Activated T-cell treated with anti-CD3 and anti-CD28 coated beads, Interleukin-2, amount 50 U/mL, for 4 hours (primary cell): ENCODE measurements at regions not wholly inside any gene's neighbourhood (a gene's known extent, or its start where the extent isn't known, plus 50 kb on each side); places are given as distances from the start of the nearest gene placed in this dataset.

Experiments
- ATAC-seq, 2 donors: fragments of 200-7000 bp; cut with Tn5 transposase; one replicate each; pipeline ENCODE4 v1.10.0; 2021
- DNase-seq: peaks from one replicate; pipeline ENCODE4 v3.0.0-alpha.2; 2020
- H3K27me3 Mint-ChIP-seq: one replicate; pipeline ENCODE4 v1.8.0; 2021; ENCODE audit warnings: low read depth, mixed read lengths
- H3K36me3 Mint-ChIP-seq: one replicate; pipeline ENCODE4 v1.8.0; 2022; ENCODE audit warnings: mixed read lengths; ENCODE audit not compliant: insufficient read depth
- H3K4me1 Mint-ChIP-seq: one replicate; pipeline ENCODE4 v1.8.0; 2021; ENCODE audit warnings: low read depth, mixed read lengths
- H3K4me3 Mint-ChIP-seq: one replicate; pipeline ENCODE4 v1.8.0; 2021; ENCODE audit warnings: mild to moderate bottlenecking, moderate library complexity, mixed read lengths
- H3K9me3 Mint-ChIP-seq: one replicate; pipeline ENCODE4 v1.8.0; 2021; ENCODE audit warnings: mixed read lengths

GRCh38 chr16:58842746-58843145 lies 108.6 kb upstream of the GOT2 start:
- Mint-ChIP-seq H3K4me1 (no peaks in the 10 kb centered on the region), H3K4me3 (no peak overlapping the region), H3K27me3 (peaks cover 1% of the 10 kb centered on the region), H3K9me3 (no peaks in the 10 kb centered on the region), H3K36me3 (no peaks in the 10 kb centered on the region)
- DNase-seq (no peak), ATAC-seq (no peak)

- Mint-ChIP-seq H3K4me3 (no peak overlapping the region), H3K36me3 (no peaks in the 10 kb centered on the region), H3K4me1 (no peaks in the 10 kb centered on the region), H3K9me3 (no peaks in the 10 kb centered on the region), H3K27me3 (peaks cover 1% of the 10 kb centered on the region)
- no peak for DNase-seq
- ATAC-seq: no peak
These were observed 108.0 kb upstream of the GOT2 start for GRCh38 chr16:58842156-58842555.

- Mint-ChIP-seq H3K36me3 (no peaks in the 10 kb centered on the region), H3K4me1 (no peaks in the 10 kb centered on the region), H3K27me3 (peaks cover 12% of the 10 kb centered on the region), H3K9me3 (no peaks in the 10 kb centered on the region), H3K4me3 (no peak overlapping the region)
- ATAC-seq (no peak), DNase-seq (no peak)
These were observed 103.8 kb upstream of the GOT2 start for GRCh38 chr16:58837950-58838349.

GRCh38 chr16:58836427-58836826 lies 102.3 kb upstream of the GOT2 start:
- DNase-seq (no peak), ATAC-seq (no peak)
- H3K27me3 Mint-ChIP-seq: peaks cover 16% of the 10 kb centered on the region
- H3K4me1 Mint-ChIP-seq: no peaks in the 10 kb centered on the region
- H3K4me3 Mint-ChIP-seq: no peak overlapping the region
- H3K9me3 Mint-ChIP-seq: no peaks in the 10 kb centered on the region
- H3K36me3 Mint-ChIP-seq: no peaks in the 10 kb centered on the region

GRCh38 chr16:58832386-58832895 lies 98.3 kb upstream of the GOT2 start:
- Mint-ChIP-seq H3K4me1 (no peaks in the 10 kb centered on the region), H3K27me3 (peaks cover 14% of the 10 kb centered on the region), H3K4me3 (no peak overlapping the region), H3K9me3 (no peaks in the 10 kb centered on the region), H3K36me3 (no peaks in the 10 kb centered on the region)
- DNase-seq (no peak), ATAC-seq (no peak)

- Mint-ChIP-seq H3K4me3 (no peak overlapping the region), H3K27me3 (peaks cover 14% of the 10 kb centered on the region), H3K9me3 (no peaks in the 10 kb centered on the region), H3K4me1 (no peaks in the 10 kb centered on the region), H3K36me3 (no peaks in the 10 kb centered on the region)
- ATAC-seq (no peak), DNase-seq (no peak)
These were observed 97.3 kb upstream of the GOT2 start for GRCh38 chr16:58831386-58831785.

- Mint-ChIP-seq H3K4me3 (no peak overlapping the region), H3K36me3 (no peaks in the 10 kb centered on the region), H3K27me3 (peaks cover 11% of the 10 kb centered on the region), H3K9me3 (no peaks in the 10 kb centered on the region), H3K4me1 (no peaks in the 10 kb centered on the region)
- ATAC-seq (no peak), DNase-seq (no peak)
These were observed 94.9 kb upstream of the GOT2 start for GRCh38 chr16:58828901-58829545.

GRCh38 chr16:58824201-58824600 lies 90.1 kb upstream of the GOT2 start:
- ATAC-seq (no peak), DNase-seq (no peak)
- no peaks in the 10 kb centered on the region for H3K9me3 Mint-ChIP-seq
- peaks cover 14% of the 10 kb centered on the region for H3K27me3 Mint-ChIP-seq
- H3K4me3 Mint-ChIP-seq: no peak overlapping the region
- no peaks in the 10 kb centered on the region for H3K4me1 Mint-ChIP-seq
- no peaks in the 10 kb centered on the region for H3K36me3 Mint-ChIP-seq

GRCh38 chr16:58821886-58822285 lies 87.8 kb upstream of the GOT2 start:
- peaks cover 15% of the 10 kb centered on the region for H3K27me3 Mint-ChIP-seq
- no peak for DNase-seq
- no peak for ATAC-seq
- no peak overlapping the region for H3K4me3 Mint-ChIP-seq
- no peaks in the 10 kb centered on the region for H3K9me3 Mint-ChIP-seq
- H3K36me3 Mint-ChIP-seq: no peaks in the 10 kb centered on the region
- no peaks in the 10 kb centered on the region for H3K4me1 Mint-ChIP-seq

- DNase-seq (no peak), ATAC-seq (no peak)
- Mint-ChIP-seq H3K9me3 (no peaks in the 10 kb centered on the region), H3K36me3 (no peaks in the 10 kb centered on the region), H3K4me1 (no peaks in the 10 kb centered on the region), H3K27me3 (peaks cover 14% of the 10 kb centered on the region), H3K4me3 (no peak overlapping the region)
These were observed 86.3 kb upstream of the GOT2 start for GRCh38 chr16:58820411-58820810.

- H3K4me1 Mint-ChIP-seq: no peaks in the 10 kb centered on the region
- no peaks in the 10 kb centered on the region for H3K36me3 Mint-ChIP-seq
- H3K4me3 Mint-ChIP-seq: no peak overlapping the region
These were observed 81.2 kb upstream of the GOT2 start for GRCh38 chr16:58815181-58815888.

GRCh38 chr16:58814348-58814801 lies 80.3 kb upstream of the GOT2 start:
- ATAC-seq: peak; percentile 38 to 51

More at GRCh38 chr16:58815181-58815888, 81.2 kb upstream of the GOT2 start:
- Mint-ChIP-seq H3K9me3 (no peaks in the 10 kb centered on the region), H3K27me3 (peaks cover 11% of the 10 kb centered on the region)
- no peak for DNase-seq
- no peak for ATAC-seq

GRCh38 chr16:58809213-58809612 lies 75.1 kb upstream of the GOT2 start:
- DNase-seq (no peak), ATAC-seq (no peak)
- Mint-ChIP-seq H3K4me3 (no peak overlapping the region), H3K27me3 (peaks cover 10% of the 10 kb centered on the region), H3K36me3 (no peaks in the 10 kb centered on the region), H3K9me3 (peaks cover 4% of the 10 kb centered on the region), H3K4me1 (no peaks in the 10 kb centered on the region)

More at GRCh38 chr16:58814348-58814801, 80.3 kb upstream of the GOT2 start:
- Mint-ChIP-seq H3K27me3 (peaks cover 10% of the 10 kb centered on the region), H3K9me3 (no peaks in the 10 kb centered on the region), H3K36me3 (no peaks in the 10 kb centered on the region), H3K4me1 (no peaks in the 10 kb centered on the region), H3K4me3 (peak overlapping the region; percentile 33)
- no peak for DNase-seq

GRCh38 chr16:58807276-58807675 lies 73.2 kb upstream of the GOT2 start:
- no peak overlapping the region for H3K4me3 Mint-ChIP-seq
- H3K4me1 Mint-ChIP-seq: no peaks in the 10 kb centered on the region
- H3K9me3 Mint-ChIP-seq: peaks cover 14% of the 10 kb centered on the region

GRCh38 chr16:58801838-58802237 lies 67.7 kb upstream of the GOT2 start:
- Mint-ChIP-seq H3K4me1 (no peaks in the 10 kb centered on the region), H3K9me3 (peaks cover 29% of the 10 kb centered on the region), H3K36me3 (no peaks in the 10 kb centered on the region), H3K4me3 (no peak overlapping the region), H3K27me3 (peaks cover 5% of the 10 kb centered on the region)
- no peak for DNase-seq
- ATAC-seq: no peak

More at GRCh38 chr16:58807276-58807675, 73.2 kb upstream of the GOT2 start:
- ATAC-seq (no peak), DNase-seq (no peak)
- Mint-ChIP-seq H3K27me3 (peaks cover 7% of the 10 kb centered on the region), H3K36me3 (no peaks in the 10 kb centered on the region)
